Stimulated activated effector memory CD8-positive, alpha-beta T cell treated with anti-CD3 and anti-CD28 coated beads, Interleukin-12 subunit alpha, Interleukin-12 subunit beta, amount 100 ng/mL, for 72 hours (primary cell): ENCODE measurements at regions not wholly inside any gene's neighbourhood (a gene's known extent, or its start where the extent isn't known, plus 50 kb on each side); places are given as distances from the start of the nearest gene placed in this dataset.

Experiments used
- ATAC-seq: fragments of 150-1000 bp; cut with Tn5 transposase; 2 replicates; pipeline ENCODE4 v1.10.0; 2021
- DNase-seq, 2 donors: peaks; one replicate each; pipeline ENCODE4 v3.0.0; 2021 to 2022; ENCODE audit warnings: low spot score in 2 of 2
- H3K27ac Mint-ChIP-seq: one replicate; pipeline ENCODE4 v1.8.0; 2022; ENCODE audit warnings: mild to moderate bottlenecking, mixed read lengths
- H3K36me3 Mint-ChIP-seq: one replicate; pipeline ENCODE4 v1.8.0; 2022; ENCODE audit warnings: mild to moderate bottlenecking, mixed read lengths
- H3K4me1 Mint-ChIP-seq: one replicate; pipeline ENCODE4 v1.8.0; 2022; ENCODE audit warnings: mixed read lengths
- H3K4me3 Mint-ChIP-seq: one replicate; pipeline ENCODE4 v1.8.0; 2022; ENCODE audit warnings: mild to moderate bottlenecking, mixed read lengths
- H3K9me3 Mint-ChIP-seq: one replicate; pipeline ENCODE4 v1.8.0; 2022; ENCODE audit warnings: mixed read lengths

DNA sequence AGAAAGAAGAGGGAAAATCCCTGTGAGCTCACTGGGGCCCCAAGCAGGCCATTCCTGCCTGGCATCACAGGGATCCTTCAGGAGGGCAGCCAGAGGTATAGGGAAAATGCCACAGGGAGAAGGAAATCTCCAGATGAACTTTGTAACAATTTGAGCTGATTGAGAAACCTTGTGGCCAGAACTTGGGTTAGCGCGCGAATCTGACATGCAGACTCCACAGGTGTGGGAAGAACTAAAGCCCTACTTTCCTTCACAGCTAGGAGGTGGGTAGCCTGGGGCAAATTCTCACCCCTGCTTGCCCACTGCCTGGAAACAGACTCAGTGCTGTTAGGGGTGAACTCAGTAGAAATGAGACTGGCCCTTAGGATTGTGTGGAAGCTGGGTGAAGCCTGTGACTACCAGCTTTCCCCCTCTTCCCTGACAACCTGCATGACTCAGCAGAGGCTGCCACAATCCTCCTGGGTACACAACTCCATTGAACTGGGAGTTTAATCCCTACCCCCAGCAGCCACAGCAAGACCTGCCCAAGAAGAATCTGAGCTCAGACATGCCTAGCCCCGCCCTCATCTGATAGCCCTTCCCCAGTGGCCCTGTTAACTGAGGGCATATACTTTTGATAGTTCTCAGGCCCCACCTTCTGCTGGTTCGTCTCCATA lies 57.2 kb upstream of the USP9Y start:
- ATAC-seq (no peak), DNase-seq (no peak)
- Mint-ChIP-seq H3K4me3 (no peak overlapping the region), H3K36me3 (no peaks in the 10 kb centered on the region), H3K4me1 (no peaks in the 10 kb centered on the region), H3K9me3 (no peaks in the 10 kb centered on the region), H3K27ac (no peak overlapping the region)

DNA sequence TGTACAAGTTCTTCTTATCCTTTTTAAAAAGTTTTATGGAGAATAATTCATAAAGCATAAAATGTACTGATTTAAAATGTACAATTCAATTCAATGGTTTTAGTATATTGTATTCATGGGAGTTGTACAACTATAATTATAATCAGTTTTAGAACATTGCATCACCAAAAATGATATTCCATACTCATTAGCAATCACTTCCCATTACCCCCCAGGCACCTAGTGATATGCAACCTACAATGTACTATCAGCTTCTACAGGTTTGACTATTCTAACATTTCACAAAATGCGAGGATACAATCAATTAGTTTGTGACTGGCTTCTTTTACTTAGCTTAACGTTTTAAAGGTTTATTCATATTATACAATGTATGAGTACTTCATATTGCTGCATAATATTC lies 49.9 kb upstream of the USP9Y start:
- Mint-ChIP-seq H3K4me3 (no peak overlapping the region), H3K9me3 (no peaks in the 10 kb centered on the region), H3K36me3 (no peaks in the 10 kb centered on the region), H3K4me1 (no peaks in the 10 kb centered on the region), H3K27ac (no peak overlapping the region)
- DNase-seq (no peak), ATAC-seq (no peak)
